ENCODE measurements at regions not wholly inside any gene's neighbourhood (a gene's known extent, or its start where the extent isn't known, plus 50 kb on each side); places are given as distances from the start of the nearest gene placed in this dataset.

GRCh38 chr20:63077705-63078104, 70.9 kb upstream of the BHLHE23 start:
- no peak overlapping the region for H2BK15ac ChIP-seq (ENCODE audit: low read length)
- peaks cover 0 to 35% (median 11%) of the 10 kb centered on the region in 3 experiments for H3K27me3 ChIP-seq (ENCODE audit: control insufficient read depth in 3 of 3, insufficient read depth in 3 of 3, low read depth in 1 of 3, low read length in 3 of 3)
- no peak overlapping the region for H2BK5ac ChIP-seq (ENCODE audit: low read length)
- H2AK5ac ChIP-seq (ENCODE audit: low read depth, low read length), result no peak overlapping the region
- no peak for DNase-seq (ENCODE audit: low spot score)
- H3K27ac ChIP-seq (replicated peaks; ENCODE audit: low read length), result no peak overlapping the region
- peaks cover 1% of the 10 kb centered on the region for H3K79me1 ChIP-seq (ENCODE audit: low read depth, low read length)
- H2BK12ac ChIP-seq (ENCODE audit: low read length), result no peak overlapping the region
- no peak overlapping the region for H3K4ac ChIP-seq (ENCODE audit: low read length)
- no peak overlapping the region for H3K9ac ChIP-seq (ENCODE audit: low read depth, low read length, poor library complexity)
- no peaks in the 10 kb centered on the region for H3K36me3 ChIP-seq (replicated peaks in 1 of 2; ENCODE audit: control insufficient read depth in 2 of 2, insufficient read depth in 2 of 2, low read length in 2 of 2)
- no peak overlapping the region for H3K4me2 ChIP-seq (ENCODE audit: insufficient read depth, low read length, poor library complexity, severe bottlenecking)
- H4K91ac ChIP-seq (ENCODE audit: low read depth, low read length, poor library complexity), result no peak overlapping the region
- no peaks in the 10 kb centered on the region for H3K4me1 ChIP-seq (ENCODE audit: control insufficient read depth in 2 of 2, insufficient read depth in 1 of 2, low read depth in 1 of 2, low read length in 2 of 2)
- no peak overlapping the region for H3K4me3 ChIP-seq (ENCODE audit: low read length in 2 of 2)
- no peak overlapping the region for H2AFZ ChIP-seq (ENCODE audit: low read length)
- no peak overlapping the region for H2BK120ac ChIP-seq (ENCODE audit: low read depth, low read length)
- peaks cover 0 to 3% of the 10 kb centered on the region in 2 donors for H3K9me3 ChIP-seq (replicated peaks in 1 of 2; ENCODE audit: control insufficient read depth in 2 of 2, insufficient read depth in 1 of 2, low read depth in 1 of 2, low read length in 2 of 2)
- H3K18ac ChIP-seq (ENCODE audit: low read length), result no peak overlapping the region
- H3K23ac ChIP-seq (ENCODE audit: low read depth, low read length, poor library complexity), result no peak overlapping the region
- no peak overlapping the region for H4K8ac ChIP-seq (ENCODE audit: low read depth, low read length)
- no peak overlapping the region for H3K14ac ChIP-seq (ENCODE audit: low read length)

GRCh38 chr20:63076421-63076820, 69.7 kb upstream of the BHLHE23 start:
- no peak overlapping the region for H2AFZ ChIP-seq (ENCODE audit: low read length)
- no peak overlapping the region for H2BK15ac ChIP-seq (ENCODE audit: low read length)
- no peak overlapping the region for H3K14ac ChIP-seq (ENCODE audit: low read length)
- H2BK5ac ChIP-seq (ENCODE audit: low read length), result no peak overlapping the region
- no peak overlapping the region for H3K4ac ChIP-seq (ENCODE audit: low read length)
- no peak overlapping the region for H3K4me3 ChIP-seq (ENCODE audit: low read length in 2 of 2)
- H3K27me3 ChIP-seq (ENCODE audit: control insufficient read depth in 3 of 3, insufficient read depth in 3 of 3, low read depth in 1 of 3, low read length in 3 of 3), result peaks cover 6 to 35% (median 22%) of the 10 kb centered on the region in 3 experiments
- no peak overlapping the region for H2BK12ac ChIP-seq (ENCODE audit: low read length)
- H3K23ac ChIP-seq (ENCODE audit: low read depth, low read length, poor library complexity), result no peak overlapping the region
- no CpG with 5 or more reads among the region's 5 CpGs for WGBS, 2 donors (ENCODE audit: extremely low coverage in 2 of 2, insufficient read length in 2 of 2, insufficient replicate concordance in 1 of 2)
- no peaks in the 10 kb centered on the region for H3K4me1 ChIP-seq (ENCODE audit: control insufficient read depth in 2 of 2, insufficient read depth in 1 of 2, low read depth in 1 of 2, low read length in 2 of 2)
- no peak overlapping the region for H4K91ac ChIP-seq (ENCODE audit: low read depth, low read length, poor library complexity)
- H3K9ac ChIP-seq (ENCODE audit: low read depth, low read length, poor library complexity), result no peak overlapping the region
- no peaks in the 10 kb centered on the region for H3K36me3 ChIP-seq (replicated peaks in 1 of 2; ENCODE audit: control insufficient read depth in 2 of 2, insufficient read depth in 2 of 2, low read length in 2 of 2)
- peaks cover 1% of the 10 kb centered on the region for H3K79me1 ChIP-seq (ENCODE audit: low read depth, low read length)
- peaks cover under 1 to 5% of the 10 kb centered on the region in 2 donors for H3K9me3 ChIP-seq (replicated peaks in 1 of 2; ENCODE audit: control insufficient read depth in 2 of 2, insufficient read depth in 1 of 2, low read depth in 1 of 2, low read length in 2 of 2)
- H3K4me2 ChIP-seq (ENCODE audit: insufficient read depth, low read length, poor library complexity, severe bottlenecking), result no peak overlapping the region
- no peak overlapping the region for H4K8ac ChIP-seq (ENCODE audit: low read depth, low read length)
- no peak for DNase-seq (ENCODE audit: low spot score)
- no peak overlapping the region for H3K18ac ChIP-seq (ENCODE audit: low read length)
- H3K27ac ChIP-seq (replicated peaks; ENCODE audit: low read length), result no peak overlapping the region
- H2AK5ac ChIP-seq (ENCODE audit: low read depth, low read length), result no peak overlapping the region
- no peak overlapping the region for H2BK120ac ChIP-seq (ENCODE audit: low read depth, low read length)

GRCh38 chr20:63074631-63075030, 67.9 kb upstream of the BHLHE23 start:
- Histone ChIP-seq H2BK120ac (ENCODE audit: low read depth, low read length) (no peak overlapping the region), H3K4ac (ENCODE audit: low read length) (no peak overlapping the region), H3K9me3 (replicated peaks in 1 of 2; ENCODE audit: control insufficient read depth in 2 of 2, insufficient read depth in 1 of 2, low read depth in 1 of 2, low read length in 2 of 2) (peaks cover 2 to 4% of the 10 kb centered on the region in 2 donors), H3K23ac (ENCODE audit: low read depth, low read length, poor library complexity) (no peak overlapping the region), H2BK5ac (ENCODE audit: low read length) (no peak overlapping the region), H3K79me1 (ENCODE audit: low read depth, low read length) (no peaks in the 10 kb centered on the region), H3K14ac (ENCODE audit: low read length) (no peak overlapping the region), H3K18ac (ENCODE audit: low read length) (no peak overlapping the region), H2AFZ (ENCODE audit: low read length) (no peak overlapping the region), H4K8ac (ENCODE audit: low read depth, low read length) (no peak overlapping the region), H2AK5ac (ENCODE audit: low read depth, low read length) (no peak overlapping the region), H3K36me3 (replicated peaks in 1 of 2; ENCODE audit: control insufficient read depth in 2 of 2, insufficient read depth in 2 of 2, low read length in 2 of 2) (no peaks in the 10 kb centered on the region), H3K4me3 (ENCODE audit: low read length in 2 of 2) (no peak overlapping the region), H3K27ac (replicated peaks; ENCODE audit: low read length) (no peak overlapping the region), H2BK12ac (ENCODE audit: low read length) (no peak overlapping the region), H3K4me2 (ENCODE audit: insufficient read depth, low read length, poor library complexity, severe bottlenecking) (no peak overlapping the region), H3K4me1 (ENCODE audit: control insufficient read depth in 2 of 2, insufficient read depth in 1 of 2, low read depth in 1 of 2, low read length in 2 of 2) (no peaks in the 10 kb centered on the region), H3K27me3 (ENCODE audit: control insufficient read depth in 3 of 3, insufficient read depth in 3 of 3, low read depth in 1 of 3, low read length in 3 of 3) (peaks cover 10 to 47% (median 33%) of the 10 kb centered on the region in 3 experiments), H4K91ac (ENCODE audit: low read depth, low read length, poor library complexity) (no peak overlapping the region), H3K9ac (ENCODE audit: low read depth, low read length, poor library complexity) (no peak overlapping the region), H2BK15ac (ENCODE audit: low read length) (no peak overlapping the region)
- no peak for DNase-seq (ENCODE audit: low spot score)
- no CpG with 5 or more reads among the region's 9 CpGs for WGBS, 2 donors (ENCODE audit: extremely low coverage in 2 of 2, insufficient read length in 2 of 2, insufficient replicate concordance in 1 of 2)

- H3K4me2 ChIP-seq (ENCODE audit: insufficient read depth, low read length, poor library complexity, severe bottlenecking), result no peak overlapping the region
- no peak for DNase-seq (ENCODE audit: low spot score)
- no peak overlapping the region for H3K9ac ChIP-seq (ENCODE audit: low read depth, low read length, poor library complexity)
- WGBS, 2 donors (ENCODE audit: extremely low coverage in 2 of 2, insufficient read length in 2 of 2, insufficient replicate concordance in 1 of 2), result no CpG with 5 or more reads among the region's 9 CpGs
- H2BK15ac ChIP-seq (ENCODE audit: low read length), result no peak overlapping the region
- H3K18ac ChIP-seq (ENCODE audit: low read length), result no peak overlapping the region
- no peak overlapping the region for H2AK5ac ChIP-seq (ENCODE audit: low read depth, low read length)
- no peak overlapping the region for H2BK5ac ChIP-seq (ENCODE audit: low read length)
- H3K4me1 ChIP-seq (ENCODE audit: control insufficient read depth in 2 of 2, insufficient read depth in 1 of 2, low read depth in 1 of 2, low read length in 2 of 2), result no peaks in the 10 kb centered on the region
- H2BK12ac ChIP-seq (ENCODE audit: low read length), result no peak overlapping the region
- H3K4me3 ChIP-seq (ENCODE audit: low read length in 2 of 2), result no peak overlapping the region
- H3K27me3 ChIP-seq (ENCODE audit: control insufficient read depth in 3 of 3, insufficient read depth in 3 of 3, low read depth in 1 of 3, low read length in 3 of 3), result peaks cover 10 to 51% (median 33%) of the 10 kb centered on the region in 3 experiments
- no peak overlapping the region for H2BK120ac ChIP-seq (ENCODE audit: low read depth, low read length)
- no peak overlapping the region for H4K8ac ChIP-seq (ENCODE audit: low read depth, low read length)
- peaks cover 2 to 4% of the 10 kb centered on the region in 2 donors for H3K9me3 ChIP-seq (replicated peaks in 1 of 2; ENCODE audit: control insufficient read depth in 2 of 2, insufficient read depth in 1 of 2, low read depth in 1 of 2, low read length in 2 of 2)
- H3K36me3 ChIP-seq (replicated peaks in 1 of 2; ENCODE audit: control insufficient read depth in 2 of 2, insufficient read depth in 2 of 2, low read length in 2 of 2), result no peaks in the 10 kb centered on the region
- no peak overlapping the region for H2AFZ ChIP-seq (ENCODE audit: low read length)
- H4K91ac ChIP-seq (ENCODE audit: low read depth, low read length, poor library complexity), result no peak overlapping the region
- H3K27ac ChIP-seq (replicated peaks; ENCODE audit: low read length), result no peak overlapping the region
- H3K79me1 ChIP-seq (ENCODE audit: low read depth, low read length), result no peaks in the 10 kb centered on the region
- no peak overlapping the region for H3K14ac ChIP-seq (ENCODE audit: low read length)
- H3K4ac ChIP-seq (ENCODE audit: low read length), result no peak overlapping the region
- no peak overlapping the region for H3K23ac ChIP-seq (ENCODE audit: low read depth, low read length, poor library complexity)
Observed at GRCh38 chr20:63074182-63074581, 67.4 kb upstream of the BHLHE23 start.

Data from neuronal stem cell (in vitro differentiated cells).